Stimulated activated CD8-positive, alpha-beta memory T cell treated with anti-CD3 and anti-CD28 coated beads, Interleukin-7, amount 100 ng/mL, for 1 hour (primary cell): ENCODE measurements at regions not wholly inside any gene's neighbourhood (a gene's known extent, or its start where the extent isn't known, plus 50 kb on each side); places are given as distances from the start of the nearest gene placed in this dataset.

Experiments
- DNase-seq, 2 donors: peaks; one replicate each; pipeline ENCODE4 v3.0.0-alpha.2; 2020; ENCODE audit warnings: low read depth in 2 of 2

DNA sequence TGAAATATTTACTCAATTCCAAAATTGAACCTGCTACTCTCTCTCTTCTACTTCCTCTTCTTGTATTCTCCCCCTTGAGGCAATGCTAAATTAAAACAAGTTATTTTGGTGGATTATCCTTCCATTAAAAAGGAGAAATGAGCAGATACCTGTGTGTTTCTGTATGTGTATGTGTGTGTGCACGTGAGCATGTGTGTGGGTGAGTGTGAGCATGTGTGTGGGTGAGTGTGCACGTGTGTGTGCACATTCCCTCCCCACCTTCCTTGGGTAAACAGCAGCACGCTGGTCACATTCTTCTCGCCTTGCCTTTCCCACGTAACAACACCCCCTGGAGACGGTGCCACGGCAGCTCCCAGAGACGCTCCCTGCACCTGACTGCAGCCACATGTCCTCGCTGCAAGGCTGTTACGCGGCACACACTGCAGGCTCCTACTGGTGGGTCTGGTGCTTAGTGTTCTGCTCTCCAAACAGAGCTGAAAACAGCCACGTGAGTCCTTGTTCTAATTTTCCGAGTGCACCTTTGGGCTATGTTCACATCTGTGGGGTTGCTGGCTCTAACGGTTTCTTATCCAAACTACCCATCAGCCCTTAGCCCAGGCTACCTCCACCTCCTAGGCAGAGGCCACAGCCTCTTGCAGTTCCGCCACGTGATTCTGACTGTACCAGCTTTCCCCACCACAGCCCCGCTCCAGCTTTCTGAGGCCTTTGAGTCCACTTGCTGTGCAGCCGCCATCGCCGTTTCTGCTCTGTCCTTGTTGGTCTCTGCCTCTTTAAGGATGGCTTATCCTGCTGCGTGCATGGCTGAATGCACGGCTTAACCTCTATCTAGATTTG, 123.4 kb downstream of the CTTN start:
- no peak for DNase-seq

DNA sequence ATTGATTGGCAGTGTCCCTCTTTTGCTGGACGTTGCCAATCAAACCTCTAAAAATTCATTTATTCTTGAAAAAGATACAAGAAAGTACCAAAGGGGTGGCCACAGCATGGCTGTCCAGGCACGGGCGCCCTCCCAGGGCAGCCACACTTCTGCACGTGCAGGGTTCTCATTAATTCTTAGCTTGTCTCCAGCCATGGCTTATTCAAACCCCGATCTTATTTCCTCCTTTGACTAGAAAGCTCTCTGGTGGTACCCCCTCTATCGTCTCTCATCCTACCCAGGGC, 123.9 kb downstream of the CTTN start:
- no peak for DNase-seq

DNA sequence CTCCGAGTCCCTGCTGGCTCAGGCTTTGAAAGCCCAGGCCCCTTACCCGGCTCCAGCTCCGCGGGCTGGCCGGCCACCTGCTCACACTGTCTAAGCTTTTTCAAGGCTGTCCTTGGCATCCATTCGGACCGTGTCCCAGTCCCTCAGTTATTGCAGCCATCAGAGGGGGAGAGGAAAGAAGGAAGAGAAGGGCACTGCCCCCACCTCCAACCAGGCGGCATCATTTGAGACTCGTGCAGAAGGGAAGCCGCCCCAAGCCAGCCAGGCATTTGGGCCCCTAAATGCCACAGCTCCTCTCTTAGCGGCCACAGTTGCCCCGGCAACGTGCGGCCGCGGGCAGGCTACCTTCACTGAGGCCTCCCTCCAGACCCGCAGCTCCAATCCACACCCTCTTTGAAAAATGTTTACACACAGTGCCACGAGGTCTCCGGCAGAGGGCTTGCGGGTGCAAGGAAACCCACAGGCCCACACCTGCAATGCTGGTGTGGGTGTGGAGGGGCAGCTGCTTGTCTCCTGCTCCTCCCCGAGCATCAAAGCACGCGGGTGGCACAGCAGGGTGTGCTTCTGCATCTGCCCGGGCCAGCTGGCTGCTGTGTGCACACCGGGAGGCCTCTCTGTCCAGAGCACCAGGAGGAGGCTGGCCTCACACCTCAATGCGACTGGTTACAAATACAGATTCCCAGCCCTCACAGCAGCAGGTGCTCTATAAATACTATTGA, 124.4 kb downstream of the CTTN start:
- DNase-seq, result no peak

GRCh38 chr11:70523384-70524095, 125.2 kb downstream of the CTTN start:
- no peak for DNase-seq

DNA sequence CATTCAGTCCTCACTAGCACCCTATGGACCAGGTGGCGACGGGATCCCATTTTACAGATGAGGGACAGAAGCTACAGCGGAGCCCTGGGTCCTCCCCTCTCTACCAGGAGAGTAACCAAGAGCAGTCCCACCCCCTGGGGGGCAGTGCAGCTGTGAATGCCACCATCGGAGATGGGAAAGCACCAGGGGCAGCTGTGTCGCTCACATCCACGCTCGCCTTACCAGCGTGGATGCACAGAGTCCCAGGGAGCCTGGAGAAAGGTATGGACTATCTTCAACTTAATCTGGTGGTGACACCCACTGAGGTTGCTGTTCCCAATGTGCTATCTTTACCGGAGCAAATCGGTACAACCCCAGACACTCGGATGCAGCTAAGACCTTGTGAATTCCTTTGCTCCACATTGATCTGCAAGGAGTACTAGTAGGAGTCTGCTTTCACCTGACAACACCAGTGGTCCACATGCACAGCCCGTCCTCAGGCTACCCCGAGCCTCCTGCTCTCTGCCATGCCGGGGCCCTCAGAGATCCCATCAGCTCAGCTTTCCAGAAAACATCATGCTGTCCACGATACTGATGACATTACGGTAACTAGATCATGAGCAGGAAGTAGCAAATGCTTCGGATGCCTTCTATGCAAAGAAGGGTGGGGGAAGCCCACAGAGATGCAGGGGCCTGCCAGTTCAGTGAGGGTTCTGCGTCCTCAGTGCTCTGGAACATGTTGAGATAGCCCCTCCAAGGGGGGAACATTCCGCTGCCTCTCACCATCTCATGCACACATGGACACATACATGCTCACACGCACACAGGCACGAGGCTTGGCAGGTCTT, 126.0 kb downstream of the CTTN start:
- no peak for DNase-seq

GRCh38 chr11:70525006-70525405, 126.7 kb downstream of the CTTN start:
- no peak for DNase-seq

DNA sequence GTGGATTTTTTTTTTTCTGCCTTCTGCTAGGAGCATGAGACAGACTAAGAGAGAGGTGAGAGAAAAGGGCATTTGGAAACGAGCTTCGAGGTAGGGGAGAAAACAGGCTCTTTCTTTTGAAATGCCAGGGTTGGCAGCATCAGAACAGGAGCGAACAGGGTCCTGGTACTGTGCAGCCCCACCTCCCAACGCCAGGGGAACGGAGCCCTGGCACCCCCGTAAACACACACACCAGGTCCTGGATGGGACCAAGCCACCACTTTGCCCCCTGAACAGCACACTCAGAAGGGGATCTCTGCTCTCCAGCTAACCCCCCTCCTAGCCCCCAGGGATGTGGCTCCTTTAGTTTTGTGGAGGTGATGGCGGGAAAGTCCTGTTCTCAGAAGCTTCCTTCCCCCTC, 127.1 kb downstream of the CTTN start:
- no peak for DNase-seq

DNA sequence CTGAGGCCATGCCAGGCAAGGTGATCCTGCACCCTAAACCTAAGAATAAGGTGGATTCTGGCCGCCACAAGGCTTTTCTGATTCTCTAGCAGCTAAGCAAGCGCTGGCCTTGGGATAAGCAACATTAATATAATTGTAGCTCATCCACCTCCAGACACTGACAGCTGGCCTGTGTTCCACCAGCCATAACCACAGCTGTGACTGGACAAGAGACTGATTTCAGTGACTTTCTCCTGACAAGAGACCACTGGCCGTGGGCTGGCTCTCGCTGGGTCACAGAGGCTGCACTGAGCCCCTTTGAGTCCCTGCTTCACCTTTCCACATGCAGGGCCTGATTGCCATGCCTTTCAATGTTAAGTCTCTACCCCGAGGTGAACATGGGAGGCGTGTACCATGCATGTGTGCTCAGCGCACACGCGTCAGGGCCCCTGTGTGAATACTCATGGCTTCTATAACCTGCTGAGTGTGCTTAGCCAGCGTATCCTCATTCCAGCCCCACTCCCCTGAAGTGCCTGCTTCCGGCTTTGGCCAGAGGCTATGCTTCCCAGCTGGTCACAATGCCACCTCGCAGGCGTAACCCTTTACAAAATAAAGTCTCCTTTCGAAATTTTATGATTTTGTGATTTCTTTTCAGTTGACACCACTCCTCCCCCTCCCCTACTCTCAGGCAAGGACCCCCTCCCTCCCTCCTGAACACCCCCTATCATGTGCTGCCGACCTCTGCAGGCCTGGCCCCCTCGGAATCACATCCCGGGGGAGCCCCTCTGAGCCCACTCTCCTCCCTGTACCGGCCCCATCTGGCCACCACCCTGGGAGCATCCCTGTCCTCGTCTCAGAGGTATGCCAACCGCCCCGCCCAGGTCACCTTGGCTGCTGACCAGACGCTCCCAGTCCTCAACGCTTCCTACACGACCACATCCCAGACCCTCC, 128.1 kb downstream of the CTTN start:
- DNase-seq, result no peak

- DNase-seq, result no peak
These were observed 128.7 kb downstream of the CTTN start for GRCh38 chr11:70527046-70527395.

DNA sequence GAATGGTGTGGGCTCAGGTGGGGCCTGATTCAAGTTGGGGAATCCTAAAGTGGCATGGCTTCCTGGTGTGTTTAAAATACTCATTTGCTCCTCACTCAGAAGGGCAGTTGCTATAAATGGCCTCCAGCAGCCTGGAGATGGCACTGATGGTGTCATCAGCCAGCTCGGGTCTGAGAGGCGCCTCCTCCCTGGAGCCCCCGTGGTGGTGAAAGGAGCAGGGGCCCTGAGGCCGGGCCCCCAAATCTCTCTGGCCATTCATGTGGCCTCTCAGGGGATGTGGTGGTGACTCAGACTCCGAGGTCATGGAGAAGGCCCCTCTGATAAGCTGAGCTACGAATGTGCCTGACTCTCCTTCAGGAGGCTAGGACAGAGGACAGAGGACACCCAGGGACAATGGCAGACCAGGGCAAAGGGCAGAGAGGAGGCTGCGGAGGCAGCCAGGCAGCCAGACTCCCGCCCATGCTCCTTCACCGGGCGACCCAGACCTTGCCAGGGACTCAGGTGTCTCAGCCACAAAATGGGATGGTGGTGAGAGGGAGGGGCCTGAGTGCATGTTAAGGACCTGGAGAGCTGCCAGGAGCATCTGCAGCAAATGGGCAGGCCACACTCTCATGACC, 129.2 kb downstream of the CTTN start:
- DNase-seq, result no peak

GRCh38 chr11:70528046-70528793, 129.9 kb downstream of the CTTN start:
- no peak for DNase-seq

GRCh38 chr11:70528794-70529580, 130.7 kb downstream of the CTTN start:
- no peak for DNase-seq

DNA sequence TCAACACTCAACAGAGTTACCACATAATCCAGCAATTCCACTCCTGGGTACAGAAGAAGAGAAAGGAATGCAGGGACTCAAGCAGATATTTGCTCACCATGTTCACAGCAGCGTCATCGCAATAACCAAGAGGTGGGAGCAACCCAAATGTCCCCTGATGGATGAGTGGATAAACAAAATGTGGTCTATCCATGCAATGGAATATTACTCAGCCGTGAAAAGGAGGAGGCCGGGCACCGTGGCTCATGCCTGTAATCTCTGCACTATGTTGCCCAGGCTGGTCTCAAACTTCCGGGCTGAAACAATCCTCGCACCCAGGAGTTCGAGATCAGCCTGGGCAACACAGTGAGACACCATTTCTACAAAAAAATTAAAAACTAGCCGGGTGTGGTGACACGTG, 131.7 kb downstream of the CTTN start:
- no peak for DNase-seq

- DNase-seq, result no peak
These were observed 132.4 kb downstream of the CTTN start for GRCh38 chr11:70530629-70531185.

DNA sequence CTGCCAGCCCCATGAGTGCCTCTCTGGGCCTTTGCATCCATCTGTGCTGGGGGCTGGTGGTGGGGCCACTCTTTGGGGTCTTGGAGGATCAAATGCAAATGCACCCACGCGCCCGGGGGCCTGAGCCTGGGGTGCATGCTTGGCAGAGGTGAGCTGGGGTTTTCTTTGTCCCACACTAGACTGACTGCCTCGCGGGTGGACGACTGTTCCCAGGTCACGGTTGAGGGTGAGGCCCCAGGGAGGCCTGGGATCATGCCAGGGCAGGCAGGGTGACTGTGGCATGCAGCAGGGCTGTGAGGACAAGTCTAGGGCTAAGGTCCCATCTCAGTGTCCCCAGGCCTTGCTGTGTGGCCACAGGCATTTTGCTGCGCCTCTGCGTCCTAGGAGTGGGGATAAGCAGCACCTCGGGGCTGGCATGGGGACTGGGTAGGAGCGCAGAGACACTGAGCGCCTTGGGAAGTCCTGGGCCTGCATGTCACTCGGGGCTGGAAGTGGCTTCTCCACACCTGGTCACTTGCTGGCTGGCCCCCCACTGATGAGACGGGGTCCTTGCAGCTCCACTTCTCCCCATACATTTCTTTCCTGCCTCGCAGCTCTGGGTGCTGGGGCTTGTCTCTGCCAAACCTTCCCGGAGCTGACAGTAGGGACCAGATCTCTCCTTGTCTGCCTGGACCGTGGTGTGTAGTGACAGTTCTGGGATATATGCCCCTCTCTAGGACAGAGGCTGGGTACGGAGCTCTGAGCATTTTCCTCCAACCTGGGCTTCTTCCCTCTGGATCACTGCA, 133.1 kb downstream of the CTTN start:
- DNase-seq, result no peak

DNA sequence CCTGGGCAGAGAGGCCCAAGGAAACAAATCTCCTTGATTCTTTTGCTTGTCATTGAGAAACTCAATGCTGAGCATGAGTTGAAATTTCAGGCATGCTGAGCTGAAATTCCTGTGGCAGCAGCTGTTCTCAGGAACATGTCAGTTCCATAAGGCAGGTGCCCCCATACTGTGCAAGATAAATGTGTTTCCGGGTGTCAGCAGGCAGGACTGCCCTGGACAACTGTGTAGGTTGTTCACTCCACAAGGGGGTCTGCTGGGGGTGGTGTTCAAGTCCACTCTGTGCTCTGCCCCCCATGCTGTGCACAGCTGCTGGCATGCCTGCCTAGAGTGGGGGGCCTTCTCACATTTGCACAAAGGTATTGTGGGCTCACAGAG, 133.7 kb downstream of the CTTN start:
- DNase-seq, result no peak

DNA sequence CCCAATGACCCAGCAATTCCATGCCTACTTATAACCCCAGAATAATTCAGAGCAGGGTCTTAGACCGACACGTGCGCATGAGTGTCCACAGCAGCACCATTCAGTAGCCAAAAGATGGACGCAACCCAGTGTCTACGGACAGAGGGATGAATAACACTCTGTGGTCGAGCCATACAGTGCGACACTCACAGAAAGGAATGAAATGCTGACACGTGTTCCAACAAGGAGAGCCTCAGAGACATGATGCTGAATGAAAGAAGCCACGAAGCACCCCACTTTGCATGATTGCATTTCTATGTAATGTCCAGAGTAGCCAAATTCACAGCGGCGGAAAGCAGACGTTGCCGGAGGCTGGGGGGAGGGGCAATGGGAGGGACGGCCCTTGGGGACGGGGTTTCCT, 134.4 kb downstream of the CTTN start:
- no peak for DNase-seq
